Activated naive CD4-positive, alpha-beta T cell treated with anti-CD3 and anti-CD28 coated beads for 36 hours (primary cell): ENCODE measurements at regions not wholly inside any gene's neighbourhood (a gene's known extent, or its start where the extent isn't known, plus 50 kb on each side); places are given as distances from the start of the nearest gene placed in this dataset.

Source experiments
- CTCF ChIA-PET: fragments of 350-600 bp; sonication (Branson Sonifier 250); formaldehyde crosslinking; loops from one replicate; lab custom pipeline; 2021; ENCODE audit warnings: antibody characterized with exemption; lab: Charles Lee
- DNase-seq: peaks from one replicate; pipeline ENCODE4 v3.0.0-alpha.2; 2020
- H3K27ac Mint-ChIP-seq: one replicate; pipeline ENCODE4 v1.8.0; 2021; ENCODE audit warnings: mild to moderate bottlenecking, mixed read lengths
- H3K27me3 Mint-ChIP-seq: one replicate; pipeline ENCODE4 v1.8.0; 2021; ENCODE audit warnings: low read depth, mixed read lengths
- H3K36me3 Mint-ChIP-seq: one replicate; pipeline ENCODE4 v1.8.0; 2021; ENCODE audit warnings: low read depth, mixed read lengths
- H3K4me1 Mint-ChIP-seq: one replicate; pipeline ENCODE4 v1.8.0; 2021; ENCODE audit warnings: low read depth, mixed read lengths
- H3K4me3 Mint-ChIP-seq: one replicate; pipeline ENCODE4 v1.8.0; 2021; ENCODE audit warnings: mild to moderate bottlenecking, moderate library complexity, mixed read lengths
- H3K9me3 Mint-ChIP-seq: one replicate; pipeline ENCODE4 v1.8.0; 2021; ENCODE audit warnings: mixed read lengths
- intact Hi-C: fragments of 100-400 bp; cut with micrococcal nuclease; formaldehyde crosslinking; loops from one replicate; pipeline ENCODE4 v1.15.1; 2023

GRCh38 chr11:19442554-19442910, 201.8 kb upstream of the E2F8 start:
- intact Hi-C loops: loop anchor here (1.0 to 5.0 kb wide), 5 partner anchors 14 to 370 kb away; partner anchors contain the start of genes E2F8 and NAV2

GRCh38 chr11:19441752-19442553, 201.2 kb upstream of the E2F8 start:
- Mint-ChIP-seq H3K9me3 (no peaks in the 10 kb centered on the region), H3K4me1 (peaks cover 11% of the 10 kb centered on the region), H3K36me3 (no peaks in the 10 kb centered on the region), H3K27me3 (peaks cover 18% of the 10 kb centered on the region), H3K4me3 (no peak overlapping the region), H3K27ac (no peak overlapping the region)
- intact Hi-C loops: loop anchor here (1.0 to 5.0 kb wide), 5 partner anchors 14 to 370 kb away; partner anchors contain the start of genes E2F8 and NAV2
- peak; percentile 84 for DNase-seq
- CTCF ChIA-PET: no interaction called here

More at GRCh38 chr11:19442554-19442910, 201.8 kb upstream of the E2F8 start:
- CTCF ChIA-PET: no interaction called here
- Mint-ChIP-seq H3K9me3 (no peaks in the 10 kb centered on the region), H3K4me3 (no peak overlapping the region), H3K36me3 (no peaks in the 10 kb centered on the region), H3K27ac (peak overlapping the region; percentile 43), H3K27me3 (peaks cover 18% of the 10 kb centered on the region), H3K4me1 (peaks cover 11% of the 10 kb centered on the region)
- no peak for DNase-seq

- intact Hi-C loops: loop anchor here (5.0 kb wide), 2 partner anchors 271 to 369 kb away; partner anchors contain the start of gene NAV2
- CTCF ChIA-PET: no interaction called here
- no peaks in the 10 kb centered on the region for H3K9me3 Mint-ChIP-seq
- peaks cover 18% of the 10 kb centered on the region for H3K27me3 Mint-ChIP-seq
- no peak for DNase-seq
- peaks cover 11% of the 10 kb centered on the region for H3K4me1 Mint-ChIP-seq
- no peaks in the 10 kb centered on the region for H3K36me3 Mint-ChIP-seq
- H3K4me3 Mint-ChIP-seq: no peak overlapping the region
- no peak overlapping the region for H3K27ac Mint-ChIP-seq
Observed at GRCh38 chr11:19441288-19441687, 200.5 kb upstream of the E2F8 start.

GRCh38 chr11:19437760-19438159, 197.0 kb upstream of the E2F8 start:
- Mint-ChIP-seq H3K9me3 (no peaks in the 10 kb centered on the region), H3K36me3 (no peaks in the 10 kb centered on the region), H3K27me3 (peaks cover 16% of the 10 kb centered on the region), H3K4me3 (no peak overlapping the region), H3K27ac (no peak overlapping the region), H3K4me1 (peaks cover 10% of the 10 kb centered on the region)
- CTCF ChIA-PET: no interaction called here
- no peak for DNase-seq
- intact Hi-C loops: no loop called here

GRCh38 chr11:19436932-19437331, 196.2 kb upstream of the E2F8 start:
- no peak for DNase-seq
- Mint-ChIP-seq H3K9me3 (no peaks in the 10 kb centered on the region), H3K4me1 (peaks cover 2% of the 10 kb centered on the region), H3K27me3 (peaks cover 17% of the 10 kb centered on the region), H3K27ac (no peak overlapping the region), H3K4me3 (no peak overlapping the region), H3K36me3 (no peaks in the 10 kb centered on the region)
- intact Hi-C loops: no loop called here
- CTCF ChIA-PET: no interaction called here

GRCh38 chr11:19435306-19435989, 194.7 kb upstream of the E2F8 start:
- no peaks in the 10 kb centered on the region for H3K36me3 Mint-ChIP-seq
- DNase-seq: no peak
- no peak overlapping the region for H3K27ac Mint-ChIP-seq
- H3K4me1 Mint-ChIP-seq: no peaks in the 10 kb centered on the region
- peaks cover 16% of the 10 kb centered on the region for H3K27me3 Mint-ChIP-seq
- CTCF ChIA-PET: interaction anchor here (1.1 kb wide), 1 partner anchor 176 kb away, joined by 3 read pairs; no protein-coding TSS in a partner anchor
- intact Hi-C loops: no loop called here
- H3K4me3 Mint-ChIP-seq: no peak overlapping the region
- no peaks in the 10 kb centered on the region for H3K9me3 Mint-ChIP-seq

GRCh38 chr11:19433791-19434190, 193.0 kb upstream of the E2F8 start:
- H3K4me3 Mint-ChIP-seq: no peak overlapping the region

GRCh38 chr11:19433367-19433766, 192.6 kb upstream of the E2F8 start:
- intact Hi-C loops: no loop called here
- Mint-ChIP-seq H3K27ac (no peak overlapping the region), H3K9me3 (no peaks in the 10 kb centered on the region), H3K4me1 (no peaks in the 10 kb centered on the region), H3K27me3 (peaks cover 22% of the 10 kb centered on the region), H3K4me3 (no peak overlapping the region), H3K36me3 (no peaks in the 10 kb centered on the region)
- CTCF ChIA-PET: no interaction called here
- DNase-seq: no peak

More at GRCh38 chr11:19433791-19434190, 193.0 kb upstream of the E2F8 start:
- no peaks in the 10 kb centered on the region for H3K9me3 Mint-ChIP-seq
- DNase-seq: no peak
- peaks cover 20% of the 10 kb centered on the region for H3K27me3 Mint-ChIP-seq
- H3K27ac Mint-ChIP-seq: no peak overlapping the region
- intact Hi-C loops: no loop called here
- H3K4me1 Mint-ChIP-seq: no peaks in the 10 kb centered on the region
- CTCF ChIA-PET: no interaction called here
- H3K36me3 Mint-ChIP-seq: no peaks in the 10 kb centered on the region

GRCh38 chr11:19432370-19433061, 191.8 kb upstream of the E2F8 start:
- no peak for DNase-seq
- H3K27me3 Mint-ChIP-seq: peaks cover 26% of the 10 kb centered on the region
- H3K4me1 Mint-ChIP-seq: no peaks in the 10 kb centered on the region
- no peak overlapping the region for H3K27ac Mint-ChIP-seq
- no peak overlapping the region for H3K4me3 Mint-ChIP-seq
- no peaks in the 10 kb centered on the region for H3K36me3 Mint-ChIP-seq
- CTCF ChIA-PET: no interaction called here
- H3K9me3 Mint-ChIP-seq: no peaks in the 10 kb centered on the region
- intact Hi-C loops: no loop called here

- H3K27ac Mint-ChIP-seq: no peak overlapping the region
- H3K4me3 Mint-ChIP-seq: no peak overlapping the region
- no peaks in the 10 kb centered on the region for H3K36me3 Mint-ChIP-seq
- no peaks in the 10 kb centered on the region for H3K4me1 Mint-ChIP-seq
- no peak for DNase-seq
- peaks cover 36% of the 10 kb centered on the region for H3K27me3 Mint-ChIP-seq
- intact Hi-C loops: no loop called here
- CTCF ChIA-PET: no interaction called here
- H3K9me3 Mint-ChIP-seq: no peaks in the 10 kb centered on the region
Observed at GRCh38 chr11:19430754-19431398, 190.1 kb upstream of the E2F8 start.

GRCh38 chr11:19430346-19430745, 189.6 kb upstream of the E2F8 start:
- CTCF ChIA-PET: no interaction called here
- H3K27ac Mint-ChIP-seq: no peak overlapping the region
- intact Hi-C loops: no loop called here
- no peaks in the 10 kb centered on the region for H3K36me3 Mint-ChIP-seq
- no peak overlapping the region for H3K4me3 Mint-ChIP-seq
- DNase-seq: no peak
- no peaks in the 10 kb centered on the region for H3K9me3 Mint-ChIP-seq
- H3K4me1 Mint-ChIP-seq: no peaks in the 10 kb centered on the region
- peaks cover 37% of the 10 kb centered on the region for H3K27me3 Mint-ChIP-seq
